HEK293T (cell line): ENCODE measurements at regions not wholly inside any gene's neighbourhood (a gene's known extent, or its start where the extent isn't known, plus 50 kb on each side); places are given as distances from the start of the nearest gene placed in this dataset.

ENCODE experiments used
- BHLHE40 ChIP-seq: fragments of 450-650 bp; IDR thresholded peaks from 2 replicates; pipeline ENCODE4 v1.6.1; 2016; ENCODE audit warnings: mild to moderate bottlenecking, moderate library complexity, borderline replicate concordance
- ELF4 ChIP-seq: fragments of 450-650 bp; IDR thresholded peaks from 2 replicates; pipeline ENCODE4 v1.6.1; 2017; ENCODE audit warnings: antibody characterized with exemption
- FOXA1 ChIP-seq: fragments of 450-650 bp; IDR thresholded peaks from 2 replicates; pipeline ENCODE4 v1.6.1; 2016; ENCODE audit warnings: mild to moderate bottlenecking
- FOXK2 ChIP-seq: fragments of 450-650 bp; IDR thresholded peaks from 2 replicates; pipeline ENCODE4 v1.6.1; 2016; ENCODE audit warnings: mild to moderate bottlenecking
- HDGF ChIP-seq: fragments of 450-650 bp; IDR thresholded peaks from 2 replicates; pipeline ENCODE4 v1.6.1; 2017; ENCODE audit warnings: antibody characterized with exemption, borderline replicate concordance
- NFRKB ChIP-seq: fragments of 450-650 bp; IDR thresholded peaks from 2 replicates; pipeline ENCODE4 v1.6.1; 2016; ENCODE audit warnings: mild to moderate bottlenecking, moderate library complexity
- TARDBP ChIP-seq: fragments of 450-650 bp; IDR thresholded peaks from 2 replicates; pipeline ENCODE4 v1.6.1; 2016
- ZNF384 ChIP-seq: fragments of 450-650 bp; IDR thresholded peaks from 2 replicates; pipeline ENCODE4 v1.6.1; 2016

- no peak for TF ChIP-seq FOXK2
- no peak for TF ChIP-seq HDGF
- TF ChIP-seq BHLHE40, result no peak
- no peak for TF ChIP-seq FOXA1
- TF ChIP-seq NFRKB, result no peak
- TF ChIP-seq ELF4, result no peak
- no peak for TF ChIP-seq ZNF384
- no peak for TF ChIP-seq TARDBP
Measured at GRCh38 chr20:22207280-22207679, 377.1 kb downstream of the FOXA2 start.
